Ovary (tissue), 3 donors: ENCODE measurements at regions not wholly inside any gene's neighbourhood (a gene's known extent, or its start where the extent isn't known, plus 50 kb on each side); places are given as distances from the start of the nearest gene placed in this dataset.

Experiments used
- EP300 ChIP-seq: sonication (generic); formaldehyde crosslinking; IDR thresholded peaks from one replicate; pipeline ENCODE4 v1.6.1; 2017; ENCODE audit warnings: antibody characterized with exemption
- TF ChIP-seq, protein P1 (sequence below), 3 donors: fragments of 450-650 bp in 2 of 3; fragments of 200-600 bp in 1 of 3; IDR thresholded peaks; one replicate each; pipeline versions ENCODE4 v1.5.1 to v1.8.0; 2016 to 2022; ENCODE audit warnings: antibody characterized with exemption in 3 of 3, mild to moderate bottlenecking in 1 of 3
- donor health status: DM: no; HTN: no; CAD: no.

DNA sequence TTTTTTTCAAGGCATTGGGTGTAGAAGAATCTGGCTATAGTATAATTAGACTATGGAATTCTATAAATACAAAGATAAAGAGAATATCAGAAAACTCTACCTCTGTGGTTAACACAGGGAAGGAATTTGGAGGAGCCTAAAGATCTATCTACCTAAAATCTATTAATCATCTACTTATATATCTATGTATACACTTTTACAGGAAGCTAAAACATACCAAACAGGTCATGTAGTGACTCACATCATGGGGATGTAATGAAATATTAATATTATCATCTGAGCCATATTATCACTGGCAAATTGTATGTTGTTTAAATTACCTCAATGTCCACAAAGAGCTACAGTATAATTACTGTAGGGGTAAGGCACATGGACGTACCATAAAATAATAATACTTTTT, 1748.2 kb downstream of the EFNA5 start:
- TF ChIP-seq, protein P1, sequence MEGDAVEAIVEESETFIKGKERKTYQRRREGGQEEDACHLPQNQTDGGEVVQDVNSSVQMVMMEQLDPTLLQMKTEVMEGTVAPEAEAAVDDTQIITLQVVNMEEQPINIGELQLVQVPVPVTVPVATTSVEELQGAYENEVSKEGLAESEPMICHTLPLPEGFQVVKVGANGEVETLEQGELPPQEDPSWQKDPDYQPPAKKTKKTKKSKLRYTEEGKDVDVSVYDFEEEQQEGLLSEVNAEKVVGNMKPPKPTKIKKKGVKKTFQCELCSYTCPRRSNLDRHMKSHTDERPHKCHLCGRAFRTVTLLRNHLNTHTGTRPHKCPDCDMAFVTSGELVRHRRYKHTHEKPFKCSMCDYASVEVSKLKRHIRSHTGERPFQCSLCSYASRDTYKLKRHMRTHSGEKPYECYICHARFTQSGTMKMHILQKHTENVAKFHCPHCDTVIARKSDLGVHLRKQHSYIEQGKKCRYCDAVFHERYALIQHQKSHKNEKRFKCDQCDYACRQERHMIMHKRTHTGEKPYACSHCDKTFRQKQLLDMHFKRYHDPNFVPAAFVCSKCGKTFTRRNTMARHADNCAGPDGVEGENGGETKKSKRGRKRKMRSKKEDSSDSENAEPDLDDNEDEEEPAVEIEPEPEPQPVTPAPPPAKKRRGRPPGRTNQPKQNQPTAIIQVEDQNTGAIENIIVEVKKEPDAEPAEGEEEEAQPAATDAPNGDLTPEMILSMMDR (IDR thresholded peaks at IDR 0.05), result no peak
- no peak for TF ChIP-seq EP300
